ENCODE measurements at regions not wholly inside any gene's neighbourhood (a gene's known extent, or its start where the extent isn't known, plus 50 kb on each side); places are given as distances from the start of the nearest gene placed in this dataset.

DNA sequence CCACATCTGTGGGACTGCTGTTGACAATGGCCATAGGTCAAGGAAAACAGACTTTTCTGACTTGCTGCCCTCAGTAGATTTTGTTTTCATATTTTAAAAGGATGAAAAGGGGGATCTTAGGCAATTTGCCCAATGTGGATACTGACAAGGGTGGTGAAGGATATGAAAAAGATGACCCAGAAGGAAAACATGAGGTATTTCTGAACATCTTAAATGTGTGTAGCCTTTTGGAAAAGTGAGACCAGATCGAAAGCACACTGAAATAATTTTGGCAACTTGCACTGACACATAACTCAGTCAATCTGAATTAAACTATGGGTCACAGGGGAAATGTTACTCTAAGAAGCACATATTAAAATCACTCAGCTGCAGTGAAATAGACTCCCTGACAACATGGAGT is 1793.0 kb upstream of the ACO1 start:
- TF ChIP-seq CTCF (IDR thresholded peaks at IDR 0.05 in 2 of 3, conservative IDR thresholded peaks at IDR 0.05 in 1 of 3; ENCODE audit: borderline replicate concordance in 1 of 3, insufficient read depth in 1 of 3, low read depth in 2 of 3, low read length in 2 of 3), result no peak
- TF ChIP-seq CEBPB (IDR thresholded peaks at IDR 0.05; ENCODE audit: low read depth), result no peak
- TF ChIP-seq POLR2A (IDR thresholded peaks at IDR 0.05; ENCODE audit: borderline replicate concordance, extremely low read depth, insufficient read depth, insufficient read length), result no peak
- TF ChIP-seq MAX (IDR thresholded peaks at IDR 0.05), result no peak
- no peak for TF ChIP-seq SP1 (IDR thresholded peaks at IDR 0.05; ENCODE audit: low read depth)
- TF ChIP-seq EZH2 (IDR thresholded peaks at IDR 0.05), result no peak
- TF ChIP-seq, protein P1, sequence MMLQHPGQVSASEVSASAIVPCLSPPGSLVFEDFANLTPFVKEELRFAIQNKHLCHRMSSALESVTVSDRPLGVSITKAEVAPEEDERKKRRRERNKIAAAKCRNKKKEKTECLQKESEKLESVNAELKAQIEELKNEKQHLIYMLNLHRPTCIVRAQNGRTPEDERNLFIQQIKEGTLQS (IDR thresholded peaks at IDR 0.05), result no peak
- TF ChIP-seq POLR2AphosphoS5 (IDR thresholded peaks at IDR 0.05; ENCODE audit: low read depth, low read length), result no peak
- no peak for TF ChIP-seq YY1 (IDR thresholded peaks at IDR 0.05; ENCODE audit: extremely low read depth, insufficient replicate concordance, low read depth, low read length)
